GM10266 (cell line): ENCODE measurements at regions not wholly inside any gene's neighbourhood (a gene's known extent, or its start where the extent isn't known, plus 50 kb on each side); places are given as distances from the start of the nearest gene placed in this dataset.

Experiments
- DNase-seq: peaks from one replicate; pipeline ENCODE4 v3.0.0; 2012; ENCODE audit errors: extremely low spot score
- CTCF ChIP-seq: IDR thresholded peaks from 2 replicates; pipeline ENCODE4 v1.5.1; 2012; ENCODE audit warnings: mild to moderate bottlenecking, low read depth; ENCODE audit not compliant: control insufficient read depth, insufficient read depth; ENCODE audit errors: missing control alignments

- no peak for TF ChIP-seq CTCF
- no peak for DNase-seq
These were observed 85.6 kb upstream of the RASGRF1 start for GRCh38 chr15:79176151-79176550.

GRCh38 chr15:79172801-79173460 is 82.4 kb upstream of the RASGRF1 start:
- no peak for DNase-seq
- TF ChIP-seq CTCF: no peak

DNA sequence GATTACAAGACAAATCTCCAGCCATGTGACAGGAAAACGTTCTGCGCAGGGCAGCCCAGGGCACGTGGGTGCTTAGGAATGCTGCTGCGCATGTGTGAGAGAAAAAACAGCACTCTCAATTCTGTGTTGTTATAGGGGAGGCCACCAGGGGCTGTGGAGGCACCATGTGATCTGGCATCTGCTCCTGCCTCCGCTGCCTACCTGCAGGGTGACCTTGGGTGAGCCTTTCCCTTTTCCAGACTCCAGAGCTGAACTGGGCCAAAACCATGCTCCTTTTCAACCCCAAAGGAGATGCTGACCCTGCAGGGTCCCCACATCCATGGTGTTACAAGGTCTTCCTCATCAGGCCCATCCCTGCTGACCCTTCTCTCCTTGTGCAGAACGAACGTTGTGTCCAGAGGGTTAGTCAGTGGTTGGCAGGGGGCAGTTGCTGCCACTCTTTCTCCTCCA is 81.5 kb upstream of the RASGRF1 start:
- TF ChIP-seq CTCF: no peak
- no peak for DNase-seq

- TF ChIP-seq CTCF: no peak
- DNase-seq: no peak
These were observed 80.9 kb upstream of the RASGRF1 start for GRCh38 chr15:79171320-79172031.

DNA sequence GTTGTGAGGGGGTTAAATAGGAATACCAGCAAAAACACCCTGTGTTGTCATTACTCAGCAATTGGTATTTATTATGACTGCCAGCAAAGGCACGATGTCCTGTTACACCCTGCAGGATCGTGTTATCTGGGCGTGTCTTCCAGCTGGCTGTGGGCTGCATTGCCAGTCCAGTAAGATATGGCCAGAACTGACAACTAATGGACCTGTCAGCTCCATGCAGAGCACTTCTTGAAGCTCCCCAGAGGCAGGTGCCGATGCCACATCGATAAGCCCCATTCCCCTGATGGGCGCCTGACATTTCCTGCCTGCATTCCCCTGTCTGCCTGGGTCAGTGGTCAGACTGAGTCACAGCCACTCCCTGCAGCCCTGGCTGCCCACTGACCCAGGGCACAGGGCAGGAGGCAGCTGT is 79.7 kb upstream of the RASGRF1 start:
- no peak for TF ChIP-seq CTCF
- DNase-seq: no peak

DNA sequence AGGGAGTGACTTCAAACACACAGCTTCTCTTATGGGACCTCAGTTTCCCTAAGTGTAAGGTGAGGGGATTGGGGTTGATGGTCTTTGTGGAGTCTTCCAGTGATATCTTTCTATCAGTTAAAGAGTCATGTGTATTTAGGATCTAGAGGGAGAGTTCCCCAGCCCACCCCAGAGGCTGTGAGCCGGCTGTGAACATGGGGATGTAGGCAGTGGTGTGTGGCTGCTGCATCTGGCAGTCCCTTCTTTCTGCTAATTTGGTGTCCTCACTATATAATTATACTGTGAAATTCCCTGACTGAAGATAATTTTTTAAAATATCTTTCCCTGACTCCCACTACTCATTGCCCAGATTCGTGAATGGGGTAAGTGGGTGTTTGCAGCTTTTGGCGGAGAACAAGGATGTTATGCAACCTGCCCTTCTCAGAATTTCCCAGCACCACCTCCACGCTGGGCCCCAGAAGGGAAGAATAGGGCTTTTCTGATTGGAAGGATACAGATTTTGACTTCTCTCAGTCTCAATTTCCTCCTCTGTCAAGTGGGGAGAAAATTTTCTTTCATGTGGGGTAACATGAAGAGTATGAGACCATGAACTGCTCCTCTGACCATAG is 79.0 kb upstream of the RASGRF1 start:
- DNase-seq: no peak
- TF ChIP-seq CTCF: no peak

DNA sequence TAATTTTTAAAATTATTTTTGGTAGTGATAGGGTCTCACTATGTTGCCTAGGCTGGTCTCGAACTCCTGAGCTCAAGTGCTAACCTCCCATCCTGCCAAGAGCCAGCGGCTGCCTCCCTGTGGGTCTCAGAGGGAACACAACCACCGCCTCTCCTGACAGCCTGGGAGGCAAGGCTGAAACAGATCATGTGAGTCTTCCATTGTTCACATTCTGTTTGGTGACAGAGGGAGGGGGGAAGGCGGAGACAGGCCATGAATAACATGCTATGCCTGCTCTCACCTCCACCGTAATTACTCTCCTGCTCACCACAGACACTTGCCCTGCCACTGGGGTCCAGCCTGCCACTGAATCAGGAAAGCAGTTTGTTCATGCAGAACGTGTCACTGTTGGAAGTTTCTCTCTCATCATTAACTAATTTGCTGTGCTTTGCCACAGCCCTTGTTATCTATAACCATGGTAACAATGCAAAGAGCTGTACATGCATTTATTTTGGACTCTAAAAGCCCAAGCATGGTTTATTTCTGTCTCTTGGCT is 78.4 kb upstream of the RASGRF1 start:
- DNase-seq: no peak
- TF ChIP-seq CTCF: no peak
